ENCODE measurements at regions not wholly inside any gene's neighbourhood (a gene's known extent, or its start where the extent isn't known, plus 50 kb on each side); places are given as distances from the start of the nearest gene placed in this dataset.

GRCh38 chr5:5929291-5930020, 448.9 kb downstream of the MED10 start:
- intact Hi-C loops (cut with DNase I): no loop called here
- H3K4me3 ChIP-seq (ENCODE audit: low read length in 3 of 3): no peak overlapping the region
- no peaks in the 10 kb centered on the region for H3K27me3 ChIP-seq (ENCODE audit: control insufficient read depth, insufficient read depth, low read length)
- no peak overlapping the region for H3K27ac ChIP-seq (ENCODE audit: low read depth in 2 of 2, low read length in 2 of 2)
- TF ChIP-seq CTCF (IDR thresholded peaks at IDR 0.05; ENCODE audit: borderline replicate concordance, extremely low read depth, insufficient read depth): no peak
- H3K9ac ChIP-seq (ENCODE audit: low read length in 3 of 3): no peak overlapping the region
- no peak for DNase-seq
- no peaks in the 10 kb centered on the region for H3K9me3 ChIP-seq (ENCODE audit: control insufficient read depth in 2 of 3, insufficient read depth in 1 of 3, low read length in 3 of 3)
- FAIRE-seq: no peak
- no peaks in the 10 kb centered on the region for H3K36me3 ChIP-seq (ENCODE audit: control insufficient read depth in 2 of 3, insufficient read depth in 3 of 3, low read length in 3 of 3)
- no peaks in the 10 kb centered on the region for H3K4me1 ChIP-seq (ENCODE audit: control insufficient read depth in 2 of 3, insufficient read depth in 2 of 3, low read depth in 1 of 3, low read length in 3 of 3)

GRCh38 chr5:5925191-5925590, 453.2 kb downstream of the MED10 start:
- Histone ChIP-seq H3K9me3 (ENCODE audit: control insufficient read depth in 2 of 3, insufficient read depth in 1 of 3, low read length in 3 of 3) (no peaks in the 10 kb centered on the region), H3K4me1 (ENCODE audit: control insufficient read depth in 2 of 3, insufficient read depth in 2 of 3, low read depth in 1 of 3, low read length in 3 of 3) (no peaks in the 10 kb centered on the region), H3K4me3 (ENCODE audit: low read length in 3 of 3) (no peak overlapping the region), H3K36me3 (ENCODE audit: control insufficient read depth in 2 of 3, insufficient read depth in 3 of 3, low read length in 3 of 3) (no peaks in the 10 kb centered on the region), H3K27me3 (ENCODE audit: control insufficient read depth, insufficient read depth, low read length) (no peaks in the 10 kb centered on the region), H3K9ac (ENCODE audit: low read length in 3 of 3) (no peak overlapping the region), H3K27ac (ENCODE audit: low read depth in 2 of 2, low read length in 2 of 2) (no peak overlapping the region)
- TF ChIP-seq CTCF (IDR thresholded peaks at IDR 0.05; ENCODE audit: borderline replicate concordance, extremely low read depth, insufficient read depth): no peak
- no peak for FAIRE-seq
- intact Hi-C loops (cut with DNase I): no loop called here
- no peak for DNase-seq

GRCh38 chr5:5919411-5919810, 458.9 kb downstream of the MED10 start:
- DNase-seq: no peak
- no peak overlapping the region for H3K9ac ChIP-seq (ENCODE audit: low read length in 3 of 3)
- no peak overlapping the region for H3K27ac ChIP-seq (ENCODE audit: low read depth in 2 of 2, low read length in 2 of 2)
- no peaks in the 10 kb centered on the region for H3K4me1 ChIP-seq (ENCODE audit: control insufficient read depth in 2 of 3, insufficient read depth in 2 of 3, low read depth in 1 of 3, low read length in 3 of 3)
- no peak for FAIRE-seq
- TF ChIP-seq CTCF (IDR thresholded peaks at IDR 0.05; ENCODE audit: borderline replicate concordance, extremely low read depth, insufficient read depth): no peak
- H3K4me3 ChIP-seq (ENCODE audit: low read length in 3 of 3): no peak overlapping the region
- H3K9me3 ChIP-seq (ENCODE audit: control insufficient read depth in 2 of 3, insufficient read depth in 1 of 3, low read length in 3 of 3): no peaks in the 10 kb centered on the region
- intact Hi-C loops (cut with DNase I): no loop called here
- H3K36me3 ChIP-seq (ENCODE audit: control insufficient read depth in 2 of 3, insufficient read depth in 3 of 3, low read length in 3 of 3): no peaks in the 10 kb centered on the region
- no peaks in the 10 kb centered on the region for H3K27me3 ChIP-seq (ENCODE audit: control insufficient read depth, insufficient read depth, low read length)

GRCh38 chr5:5906778-5907177, 471.6 kb downstream of the MED10 start:
- no peak overlapping the region for H3K9ac ChIP-seq (ENCODE audit: low read length in 3 of 3)
- no peaks in the 10 kb centered on the region for H3K27me3 ChIP-seq (ENCODE audit: control insufficient read depth, insufficient read depth, low read length)
- no peaks in the 10 kb centered on the region for H3K4me1 ChIP-seq (ENCODE audit: control insufficient read depth in 2 of 3, insufficient read depth in 2 of 3, low read depth in 1 of 3, low read length in 3 of 3)
- H3K36me3 ChIP-seq (ENCODE audit: control insufficient read depth in 2 of 3, insufficient read depth in 3 of 3, low read length in 3 of 3): no peaks in the 10 kb centered on the region
- no peak overlapping the region for H3K27ac ChIP-seq (ENCODE audit: low read depth in 2 of 2, low read length in 2 of 2)
- intact Hi-C loops (cut with DNase I): no loop called here
- no peak for FAIRE-seq
- no peaks in the 10 kb centered on the region for H3K9me3 ChIP-seq (ENCODE audit: control insufficient read depth in 2 of 3, insufficient read depth in 1 of 3, low read length in 3 of 3)
- no peak overlapping the region for H3K4me3 ChIP-seq (ENCODE audit: low read length in 3 of 3)
- DNase-seq: no peak
- no peak for TF ChIP-seq CTCF (IDR thresholded peaks at IDR 0.05; ENCODE audit: borderline replicate concordance, extremely low read depth, insufficient read depth)
